GM19035 (cell line): ENCODE measurements at regions not wholly inside any gene's neighbourhood (a gene's known extent, or its start where the extent isn't known, plus 50 kb on each side); places are given as distances from the start of the nearest gene placed in this dataset.
A peak's percentile ranks its signal among the peaks of the same experiment; 100 is the strongest.
"Not testable (repeated sequence)": the region's sequence is repeated elsewhere in the genome, so short reads cannot be mapped to it uniquely, and the experiment has no call there.

ENCODE experiments used
- ATAC-seq: cut with Tn5 transposase; IDR thresholded peaks from one replicate; pipeline ENCODE4 v1.9.1; 2021; ENCODE audit not compliant: unreplicated experiment

- no peak for ATAC-seq
These were observed 143.9 kb upstream of the SLC1A3 start for GRCh38 chr5:36462295-36463021.

- not testable (repeated sequence) for ATAC-seq
These were observed 130.5 kb upstream of the SLC1A3 start for GRCh38 chr5:36475942-36476341.

GRCh38 chr5:36478646-36479317 is 127.6 kb upstream of the SLC1A3 start:
- no peak for ATAC-seq

GRCh38 chr5:36481454-36482120 is 124.8 kb upstream of the SLC1A3 start:
- no peak for ATAC-seq

GRCh38 chr5:36482812-36483211 is 123.6 kb upstream of the SLC1A3 start:
- no peak for ATAC-seq

GRCh38 chr5:36489505-36489904 is 116.9 kb upstream of the SLC1A3 start:
- no peak for ATAC-seq

GRCh38 chr5:36491856-36492255 is 114.5 kb upstream of the SLC1A3 start:
- ATAC-seq = no peak

- no peak for ATAC-seq
These were observed 113.3 kb upstream of the SLC1A3 start for GRCh38 chr5:36492984-36493654.

- ATAC-seq = no peak
These were observed 112.4 kb upstream of the SLC1A3 start for GRCh38 chr5:36494028-36494427.

GRCh38 chr5:36494841-36495601 is 111.4 kb upstream of the SLC1A3 start:
- ATAC-seq = no peak

GRCh38 chr5:36495611-36496010 is 110.8 kb upstream of the SLC1A3 start:
- no peak for ATAC-seq

GRCh38 chr5:36496471-36496870 is 109.9 kb upstream of the SLC1A3 start:
- no peak for ATAC-seq

GRCh38 chr5:36502608-36503007 is 103.8 kb upstream of the SLC1A3 start:
- no peak for ATAC-seq

GRCh38 chr5:36505021-36505420 is 101.4 kb upstream of the SLC1A3 start:
- ATAC-seq = no peak

- peak; percentile 83 for ATAC-seq
These were observed 99.0 kb upstream of the SLC1A3 start for GRCh38 chr5:36507332-36507952.

GRCh38 chr5:36508331-36508730 is 98.1 kb upstream of the SLC1A3 start:
- not testable (repeated sequence) for ATAC-seq

- ATAC-seq = not testable (repeated sequence)
These were observed 92.8 kb upstream of the SLC1A3 start for GRCh38 chr5:36513647-36514046.

GRCh38 chr5:36519881-36520280 is 86.5 kb upstream of the SLC1A3 start:
- no peak for ATAC-seq

- no peak for ATAC-seq
These were observed 85.2 kb upstream of the SLC1A3 start for GRCh38 chr5:36521219-36521618.
